Activated T-helper 2 cell treated with anti-CD3 and anti-CD28 coated beads, Interferon-gamma antibody, Interleukin-2, Interleukin-4, amounts not matched to agents 10 μg/mL and 5 μg/mL and 100 μg/mL, durations not matched to agents 14 hours and 24 hours and 36 hours (primary cell): ENCODE measurements at regions not wholly inside any gene's neighbourhood (a gene's known extent, or its start where the extent isn't known, plus 50 kb on each side); places are given as distances from the start of the nearest gene placed in this dataset.
"Not testable (repeated sequence)": the region's sequence is repeated elsewhere in the genome, so short reads cannot be mapped to it uniquely, and the experiment has no call there.

Experiments used
- DNase-seq: peaks from one replicate; pipeline ENCODE4 v3.0.0; 2021; ENCODE audit warnings: low spot score
- H3K27ac Mint-ChIP-seq: one replicate; pipeline ENCODE4 v1.8.0; 2021; ENCODE audit warnings: mixed read lengths
- H3K27me3 Mint-ChIP-seq: one replicate; pipeline ENCODE4 v1.8.0; 2021; ENCODE audit warnings: low read depth, mixed read lengths
- H3K36me3 Mint-ChIP-seq: one replicate; pipeline ENCODE4 v1.8.0; 2021; ENCODE audit warnings: low read depth, mixed read lengths
- H3K4me1 Mint-ChIP-seq: one replicate; pipeline ENCODE4 v1.8.0; 2021; ENCODE audit warnings: low read depth, mixed read lengths
- H3K4me3 Mint-ChIP-seq: one replicate; pipeline ENCODE4 v1.8.0; 2021; ENCODE audit warnings: low read depth, mild to moderate bottlenecking, moderate library complexity, mixed read lengths
- H3K9me3 Mint-ChIP-seq: one replicate; pipeline ENCODE4 v1.8.0; 2021; ENCODE audit warnings: mixed read lengths
- intact Hi-C: fragments of 100-400 bp; cut with micrococcal nuclease; formaldehyde crosslinking; loops from one replicate; pipeline ENCODE4 v1.15.1; 2023

DNA sequence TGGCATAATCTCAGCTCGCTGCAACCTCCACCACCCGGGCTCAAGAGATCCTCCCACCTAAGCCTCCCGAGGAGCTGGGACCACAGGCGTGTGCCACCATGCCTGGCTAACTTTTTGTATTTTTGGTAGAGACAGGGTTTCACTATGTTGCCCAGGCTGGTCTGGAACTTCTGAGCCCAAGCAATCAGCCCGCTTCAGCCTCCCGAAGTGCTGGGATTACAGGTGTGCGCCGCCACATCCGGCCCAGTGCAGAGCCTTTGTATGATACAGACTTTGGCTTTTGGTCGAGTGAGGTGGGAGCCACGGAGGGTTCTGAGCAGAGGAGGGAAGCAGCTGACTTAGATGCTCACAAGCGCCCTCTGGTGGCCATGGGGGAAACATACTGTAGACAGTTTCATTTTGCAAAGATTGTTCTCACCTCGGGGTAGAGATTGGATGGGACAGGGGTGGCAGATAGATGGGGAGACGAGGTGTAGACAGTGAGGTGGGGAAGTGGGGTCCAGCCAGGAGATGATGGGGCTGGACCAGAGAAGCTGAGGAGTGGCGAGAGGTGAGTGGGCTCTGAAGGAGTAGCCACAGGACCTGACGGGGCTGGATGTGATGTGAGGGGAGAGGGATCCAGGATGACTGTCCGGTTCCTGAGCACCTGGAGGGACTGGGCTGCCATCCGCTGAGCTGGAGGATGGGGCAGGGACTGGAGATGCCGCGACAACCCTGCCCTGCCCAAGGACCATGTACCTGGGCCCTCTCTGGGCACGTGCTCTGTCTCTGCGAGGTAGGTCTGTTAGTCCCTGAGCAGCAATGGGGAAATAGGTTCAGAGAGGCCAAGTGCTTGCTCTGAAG lies 105.1 kb downstream of the CRLF3 start:
- H3K36me3 Mint-ChIP-seq, H3K27me3 Mint-ChIP-seq, H3K27ac Mint-ChIP-seq, H3K4me1 Mint-ChIP-seq, H3K9me3 Mint-ChIP-seq: not testable (repeated sequence)
- H3K4me3 Mint-ChIP-seq: peak overlapping the region; percentile 26
- intact Hi-C loops: loop anchor here (10.0 kb wide), 1 partner anchor 245 kb away; the partner anchor contains the start of gene GOSR1
- DNase-seq: peak; percentile 67

DNA sequence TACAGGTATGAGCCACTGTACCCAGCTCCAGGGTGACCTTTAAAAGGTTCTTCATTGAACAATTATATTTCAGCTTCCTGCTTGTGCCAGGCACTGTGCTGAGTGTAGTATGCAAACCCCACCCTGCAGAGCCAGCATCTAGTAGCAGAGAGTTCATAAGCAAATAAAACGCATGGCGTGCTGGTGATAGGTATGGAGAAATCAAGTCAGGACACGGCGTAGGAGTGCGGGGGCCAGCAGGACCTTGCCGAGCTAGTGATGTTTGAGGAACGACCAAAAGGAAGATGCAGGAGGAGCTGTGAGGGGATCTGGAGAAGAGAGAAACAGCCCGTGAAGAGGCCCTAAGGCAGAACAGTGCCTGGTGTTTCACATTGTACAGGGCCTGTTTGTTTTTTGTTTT lies 105.8 kb downstream of the CRLF3 start:
- not testable (repeated sequence) for H3K27ac Mint-ChIP-seq, H3K9me3 Mint-ChIP-seq, H3K4me1 Mint-ChIP-seq, H3K36me3 Mint-ChIP-seq, H3K27me3 Mint-ChIP-seq, DNase-seq, H3K4me3 Mint-ChIP-seq
- intact Hi-C loops: loop anchor here (10.0 kb wide), 1 partner anchor 244 kb away; the partner anchor contains the start of gene GOSR1

DNA sequence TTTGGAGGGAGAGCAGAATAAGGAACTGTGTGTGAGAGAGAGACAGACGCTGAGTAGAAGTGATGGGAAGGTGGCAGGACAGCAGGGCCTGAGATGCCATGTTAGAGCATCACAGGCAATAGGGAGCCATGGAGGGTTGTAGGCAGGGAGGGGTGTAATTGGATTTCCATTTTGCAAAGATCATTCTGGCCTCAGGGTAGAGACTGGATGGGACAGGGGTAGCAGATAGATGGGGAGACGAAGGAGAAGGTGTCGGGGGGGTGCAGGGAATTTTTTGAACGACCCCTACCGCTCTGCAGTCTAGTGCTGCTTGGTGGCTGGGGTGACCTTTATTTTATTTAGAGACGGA lies 106.4 kb downstream of the CRLF3 start:
- intact Hi-C loops: loop anchor here (10.0 kb wide), 1 partner anchor 243 kb away; the partner anchor contains the start of gene GOSR1
- H3K36me3 Mint-ChIP-seq, H3K27me3 Mint-ChIP-seq, H3K4me3 Mint-ChIP-seq, H3K9me3 Mint-ChIP-seq, H3K4me1 Mint-ChIP-seq, DNase-seq, H3K27ac Mint-ChIP-seq: not testable (repeated sequence)

DNA sequence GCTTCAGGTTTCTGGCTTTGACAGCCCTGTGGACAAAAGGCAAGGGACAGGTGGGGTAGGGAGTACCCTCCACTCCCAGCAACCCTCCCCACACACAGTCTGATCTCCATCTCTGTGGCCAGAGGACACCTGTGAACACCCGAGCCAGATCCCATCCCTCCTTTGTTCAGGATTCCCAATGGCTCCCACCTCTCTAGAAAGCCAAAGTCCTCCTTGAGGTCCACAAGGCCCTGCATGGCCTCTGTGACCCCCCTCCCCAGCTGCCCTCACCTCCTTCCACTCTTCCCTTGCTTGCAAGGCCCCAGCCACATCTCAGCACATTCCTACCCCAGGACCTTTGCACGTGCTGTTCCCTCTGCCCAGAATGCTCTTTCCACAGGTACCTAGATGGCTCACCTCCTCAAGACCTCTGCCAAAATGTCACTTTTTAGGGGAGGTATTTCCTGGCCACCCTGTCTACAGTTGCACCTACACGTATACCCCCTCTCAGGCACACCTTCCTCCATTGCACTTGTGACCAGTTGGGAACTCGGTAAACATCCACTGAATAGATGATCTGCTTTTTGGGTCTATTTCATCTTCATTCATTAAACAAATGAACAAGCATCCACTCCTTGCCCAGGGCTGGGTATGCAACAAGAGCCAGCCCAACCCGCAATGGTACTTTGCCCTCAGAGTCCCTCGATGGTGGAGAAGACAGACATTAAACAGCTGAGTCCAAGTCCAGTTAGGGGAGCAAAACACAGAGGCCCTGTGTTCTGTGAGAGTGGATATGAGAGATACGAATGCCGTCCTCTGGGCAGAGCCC lies 107.0 kb downstream of the CRLF3 start:
- Mint-ChIP-seq H3K27ac (no peak overlapping the region), H3K4me3 (no peak overlapping the region), H3K36me3 (no peaks in the 10 kb centered on the region), H3K27me3 (peaks cover 2% of the 10 kb centered on the region), H3K4me1 (peaks cover 10% of the 10 kb centered on the region), H3K9me3 (no peaks in the 10 kb centered on the region)
- no peak for DNase-seq
- intact Hi-C loops: loop anchor here (10.0 kb wide), 1 partner anchor 243 kb away; the partner anchor contains the start of gene GOSR1

DNA sequence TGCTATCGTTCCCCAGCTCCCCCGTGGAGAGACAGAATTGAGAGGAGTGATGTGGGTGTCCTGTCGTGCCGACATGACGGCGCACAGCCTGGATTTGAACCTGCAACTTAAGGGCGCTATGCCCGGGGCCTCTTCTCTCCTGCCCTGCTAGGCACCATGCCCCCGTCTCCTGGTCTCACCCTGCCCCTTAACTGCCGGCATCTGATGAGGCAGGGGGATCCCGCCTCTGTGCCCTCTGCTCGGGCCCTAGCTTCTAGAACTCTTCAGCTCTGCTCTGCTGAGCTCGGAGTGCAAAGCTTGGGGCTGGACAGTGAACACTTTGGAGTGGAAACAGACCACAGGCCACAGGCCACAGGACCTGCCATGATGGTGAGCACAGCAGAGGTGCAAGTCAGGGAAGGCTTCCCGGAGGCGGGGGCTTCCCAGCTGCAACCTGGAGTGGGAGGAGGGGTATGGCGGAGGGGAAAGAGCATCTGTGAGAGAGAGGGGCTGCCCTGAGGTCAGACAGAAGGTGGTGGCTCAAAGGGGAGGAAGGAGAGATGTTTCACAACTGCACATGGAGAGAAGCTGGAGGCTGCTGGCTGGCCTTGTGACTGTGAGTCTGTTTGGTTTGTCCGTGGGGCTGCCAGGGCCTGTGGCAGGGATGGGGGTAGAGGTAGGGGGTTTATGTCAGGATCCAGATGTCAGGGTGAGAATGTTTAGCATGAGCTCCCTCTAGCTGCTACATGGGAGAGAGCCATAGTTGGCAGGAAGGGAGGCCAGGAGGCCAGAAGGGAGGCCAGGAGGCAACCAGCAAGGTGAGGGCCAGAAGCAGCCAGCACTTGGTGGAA lies 107.8 kb downstream of the CRLF3 start:
- Mint-ChIP-seq H3K36me3 (no peaks in the 10 kb centered on the region), H3K4me3 (no peak overlapping the region), H3K9me3 (no peaks in the 10 kb centered on the region), H3K4me1 (peaks cover 10% of the 10 kb centered on the region), H3K27me3 (peaks cover 3% of the 10 kb centered on the region), H3K27ac (no peak overlapping the region)
- DNase-seq: no peak
- intact Hi-C loops: loop anchor here (10.0 kb wide), 1 partner anchor 242 kb away; the partner anchor contains the start of gene GOSR1

DNA sequence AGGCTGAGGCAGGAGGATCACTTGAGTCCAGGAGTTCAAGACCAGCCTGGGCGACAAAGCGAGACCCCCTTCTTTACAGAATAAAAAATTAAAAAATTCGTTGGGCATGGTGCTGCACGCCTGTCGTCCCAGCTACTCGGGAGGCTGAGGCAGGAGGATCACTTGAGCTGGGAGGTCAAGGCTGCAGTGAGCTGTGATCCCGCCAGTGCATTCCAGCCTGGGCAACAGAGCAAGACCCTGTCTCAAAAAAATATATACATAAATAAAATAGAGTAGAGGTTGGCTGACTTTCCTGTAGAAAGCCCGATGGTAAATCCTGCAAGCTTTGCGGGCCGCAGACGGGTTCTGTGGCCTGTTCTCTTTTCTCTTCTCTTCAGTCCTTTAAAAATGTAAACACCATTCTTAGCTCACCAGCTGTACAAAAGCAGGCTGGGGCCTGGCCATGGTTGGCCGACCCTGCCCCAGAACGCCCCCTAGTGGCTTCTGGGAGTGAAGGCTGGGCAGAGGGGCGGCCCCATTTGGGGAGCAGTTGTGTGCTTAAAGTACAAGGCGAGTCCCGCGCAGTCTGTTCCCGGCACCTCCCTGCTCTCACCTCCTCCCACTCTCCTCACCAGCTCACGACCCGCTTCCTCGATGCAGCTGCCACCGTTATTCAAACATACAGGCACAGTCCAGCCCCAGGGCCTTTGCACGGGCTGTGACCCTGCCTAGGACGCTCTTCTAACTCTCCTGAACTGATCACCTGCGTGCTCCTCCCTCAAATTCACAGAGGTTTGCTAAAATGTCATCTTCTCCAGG lies 109.5 kb downstream of the CRLF3 start:
- peak; percentile 39 for DNase-seq
- H3K4me3 Mint-ChIP-seq, H3K36me3 Mint-ChIP-seq, H3K9me3 Mint-ChIP-seq, H3K27ac Mint-ChIP-seq: not testable (repeated sequence)
- peaks cover 14% of the 10 kb centered on the region for H3K27me3 Mint-ChIP-seq
- H3K4me1 Mint-ChIP-seq: peaks cover 15% of the 10 kb centered on the region
- intact Hi-C loops: loop anchor here (10.0 kb wide), 1 partner anchor 240 kb away; the partner anchor contains the start of gene GOSR1

DNA sequence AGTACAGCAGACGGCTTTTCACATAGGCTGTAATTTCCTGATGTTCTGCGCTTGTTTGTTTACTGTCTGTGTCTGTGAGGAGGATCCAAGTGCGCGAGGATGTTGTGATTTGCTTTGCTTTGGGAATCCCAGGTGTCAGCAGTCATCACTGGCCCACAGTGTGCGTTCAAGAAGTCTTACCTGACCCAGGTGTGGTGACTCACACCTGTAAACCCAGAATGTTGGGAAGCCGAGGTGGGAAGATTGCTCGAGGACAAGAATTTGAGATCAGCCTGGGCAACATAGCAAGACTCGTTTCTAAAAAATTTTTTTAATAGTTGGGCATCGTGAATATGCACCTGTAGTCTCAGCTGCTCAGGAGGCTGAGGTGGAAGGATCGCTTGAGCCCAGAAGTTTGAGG lies 110.7 kb downstream of the CRLF3 start:
- Mint-ChIP-seq H3K4me1 (peaks cover 11% of the 10 kb centered on the region), H3K27me3 (peaks cover 14% of the 10 kb centered on the region)
- intact Hi-C loops: loop anchor here (10.0 kb wide), 1 partner anchor 239 kb away; the partner anchor contains the start of gene GOSR1
- H3K27ac Mint-ChIP-seq, H3K9me3 Mint-ChIP-seq, H3K4me3 Mint-ChIP-seq, DNase-seq, H3K36me3 Mint-ChIP-seq: not testable (repeated sequence)

DNA sequence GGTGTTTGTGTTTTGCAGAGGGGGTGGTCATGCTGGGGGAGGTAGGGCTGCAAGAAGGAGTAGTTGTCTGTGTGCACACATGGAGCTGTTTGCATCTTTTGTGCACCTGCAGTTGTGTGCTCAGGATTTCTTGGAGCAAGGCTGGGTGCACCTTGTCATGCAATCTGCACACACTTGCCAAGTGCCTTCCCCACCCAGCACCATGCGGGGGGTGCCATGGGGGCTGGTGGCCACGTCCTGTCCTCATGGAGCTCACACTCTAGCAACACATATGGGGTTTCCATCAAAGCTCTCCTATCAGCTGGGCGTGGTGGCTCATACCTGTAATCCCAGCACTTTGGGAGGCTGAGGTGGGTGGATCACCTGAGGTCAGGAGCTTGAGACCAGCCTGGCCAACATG lies 111.6 kb downstream of the CRLF3 start:
- H3K4me3 Mint-ChIP-seq, H3K9me3 Mint-ChIP-seq, DNase-seq, H3K27ac Mint-ChIP-seq, H3K36me3 Mint-ChIP-seq: not testable (repeated sequence)
- intact Hi-C loops: loop anchor here (10.0 kb wide), 1 partner anchor 238 kb away; the partner anchor contains the start of gene GOSR1
- Mint-ChIP-seq H3K27me3 (peaks cover 23% of the 10 kb centered on the region), H3K4me1 (peaks cover 17% of the 10 kb centered on the region)

DNA sequence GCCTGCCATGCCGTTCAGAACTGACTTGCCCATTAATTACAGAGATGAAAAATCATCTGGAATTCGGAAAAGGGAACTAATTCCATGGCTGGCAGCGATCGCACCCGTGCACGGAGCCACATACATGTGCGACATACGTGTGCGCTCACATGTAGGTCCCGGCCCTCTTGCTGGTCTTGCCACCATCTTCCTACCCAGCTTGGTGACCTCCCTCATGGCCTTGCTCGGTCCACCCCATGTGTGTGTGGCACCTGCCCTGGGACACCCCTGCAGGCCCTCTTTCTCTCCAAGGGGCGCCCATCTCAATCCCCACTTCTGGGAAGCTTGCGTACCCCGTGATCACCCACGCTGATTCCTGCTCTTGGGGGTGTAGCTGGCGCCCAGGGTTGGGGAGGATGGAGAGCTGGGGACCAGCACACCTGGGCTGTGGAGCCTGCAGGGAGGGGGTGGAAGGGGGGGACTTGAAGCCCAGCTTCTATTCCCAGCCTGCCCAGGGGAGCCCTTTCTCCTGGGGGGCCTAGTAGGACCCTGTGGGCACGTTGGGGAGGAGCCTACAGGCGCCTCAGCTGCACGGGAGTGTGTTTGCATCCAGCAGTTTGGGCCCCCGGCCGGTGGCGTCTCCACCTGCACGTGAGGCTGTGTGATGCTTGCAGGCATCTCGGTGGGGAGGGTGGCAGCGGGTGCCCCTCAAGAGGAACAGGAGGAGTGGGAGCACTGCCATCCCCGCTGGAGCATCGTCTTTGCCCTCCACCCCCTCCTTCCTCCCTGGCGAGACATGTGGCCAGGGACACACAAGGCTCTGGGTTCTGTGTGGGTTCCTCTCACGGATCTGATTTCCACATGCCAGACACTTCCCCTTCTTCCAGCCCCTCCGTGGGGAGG lies 112.6 kb downstream of the CRLF3 start:
- H3K4me3 Mint-ChIP-seq: peak overlapping the region; percentile 81

DNA sequence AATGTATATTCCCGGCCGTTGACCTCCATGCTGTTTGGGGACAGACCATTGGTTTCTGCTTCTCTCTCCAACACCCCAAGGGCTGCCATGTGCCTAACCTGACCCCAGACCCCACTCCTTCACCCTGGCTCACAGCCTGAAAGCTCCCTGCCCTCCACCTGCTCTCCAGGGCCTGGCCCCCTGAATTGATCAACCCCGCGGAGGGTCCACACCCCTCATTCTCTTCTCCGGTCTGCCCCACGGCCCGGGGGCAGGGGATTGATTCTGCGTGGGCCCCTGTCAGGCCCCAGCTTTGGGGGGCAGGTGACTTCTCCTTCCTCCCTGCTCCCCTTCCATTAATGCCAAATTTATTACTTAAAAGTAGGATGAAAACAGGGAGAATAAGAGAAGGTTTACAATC lies 113.3 kb downstream of the CRLF3 start:
- peak overlapping the region; percentile 68 for H3K27ac Mint-ChIP-seq
- H3K4me1 Mint-ChIP-seq: peaks cover 18% of the 10 kb centered on the region
- intact Hi-C loops: loop anchor here (10.0 kb wide), 1 partner anchor 236 kb away; the partner anchor contains the start of gene GOSR1

More for the DNA sequence above, 112.6 kb downstream of the CRLF3 start:
- not testable (repeated sequence) for H3K27ac Mint-ChIP-seq, H3K9me3 Mint-ChIP-seq, DNase-seq, H3K36me3 Mint-ChIP-seq
- Mint-ChIP-seq H3K4me1 (peaks cover 18% of the 10 kb centered on the region), H3K27me3 (peaks cover 32% of the 10 kb centered on the region)
- intact Hi-C loops: loop anchor here (10.0 kb wide), 1 partner anchor 237 kb away; the partner anchor contains the start of gene GOSR1

More for the DNA sequence above, 113.3 kb downstream of the CRLF3 start:
- peaks cover 39% of the 10 kb centered on the region for H3K27me3 Mint-ChIP-seq
- not testable (repeated sequence) for DNase-seq, H3K9me3 Mint-ChIP-seq, H3K36me3 Mint-ChIP-seq
- H3K4me3 Mint-ChIP-seq: peak overlapping the region; percentile 81
